ENCODE measurements at regions not wholly inside any gene's neighbourhood (a gene's known extent, or its start where the extent isn't known, plus 50 kb on each side); places are given as distances from the start of the nearest gene placed in this dataset.

DNA sequence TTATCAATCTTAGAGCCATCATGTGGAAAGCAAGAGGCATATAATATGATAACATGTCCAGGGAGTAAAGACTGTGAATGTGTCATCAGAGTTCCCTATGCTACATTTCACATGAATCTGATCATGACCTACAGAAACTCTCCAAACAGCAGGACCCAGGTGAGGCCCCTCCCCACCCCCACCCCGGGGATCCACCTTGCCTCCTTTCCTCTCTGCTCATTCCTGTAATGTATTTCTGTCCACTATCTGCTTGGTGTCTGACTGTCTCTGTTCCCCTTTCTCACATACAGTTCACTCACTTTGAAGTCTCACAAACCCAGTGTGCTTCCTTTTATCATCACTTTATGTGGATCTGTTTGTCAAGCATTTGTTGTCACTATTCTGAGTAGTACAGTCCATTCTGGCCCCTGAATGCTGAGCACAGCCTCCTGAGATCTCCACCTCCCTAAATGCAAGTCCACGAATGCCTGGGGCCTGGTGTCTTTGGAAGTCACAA lies 76.4 kb upstream of the SMARCA2 start:
- Histone ChIP-seq H3K27ac (ENCODE audit: low read depth, low read length) (no peak overlapping the region), H2AFZ (ENCODE audit: low read depth, low read length, severe bottlenecking) (no peak overlapping the region), H3K36me3 (ENCODE audit: low read length) (no peaks in the 10 kb centered on the region), H3K9me2 (replicated peaks; ENCODE audit: insufficient read depth, low read length) (no peaks in the 10 kb centered on the region), H3K9me3 (ENCODE audit: insufficient read depth, low read length) (no peaks in the 10 kb centered on the region), H4K20me1 (ENCODE audit: low read depth, low read length) (no peaks in the 10 kb centered on the region), H3K9ac (ENCODE audit: low read length) (no peak overlapping the region), H3K4me2 (ENCODE audit: low read depth, low read length, poor library complexity, severe bottlenecking) (no peak overlapping the region), H3F3A (ENCODE audit: insufficient read depth) (no peaks in the 10 kb centered on the region), H3K4me3 (ENCODE audit: insufficient read depth, low read length, poor library complexity, severe bottlenecking) (no peak overlapping the region), H3K79me2 (ENCODE audit: insufficient read depth, low read length) (no peaks in the 10 kb centered on the region), H3K27me3 (ENCODE audit: low read length) (no peaks in the 10 kb centered on the region)
- TF ChIP-seq, protein P1, sequence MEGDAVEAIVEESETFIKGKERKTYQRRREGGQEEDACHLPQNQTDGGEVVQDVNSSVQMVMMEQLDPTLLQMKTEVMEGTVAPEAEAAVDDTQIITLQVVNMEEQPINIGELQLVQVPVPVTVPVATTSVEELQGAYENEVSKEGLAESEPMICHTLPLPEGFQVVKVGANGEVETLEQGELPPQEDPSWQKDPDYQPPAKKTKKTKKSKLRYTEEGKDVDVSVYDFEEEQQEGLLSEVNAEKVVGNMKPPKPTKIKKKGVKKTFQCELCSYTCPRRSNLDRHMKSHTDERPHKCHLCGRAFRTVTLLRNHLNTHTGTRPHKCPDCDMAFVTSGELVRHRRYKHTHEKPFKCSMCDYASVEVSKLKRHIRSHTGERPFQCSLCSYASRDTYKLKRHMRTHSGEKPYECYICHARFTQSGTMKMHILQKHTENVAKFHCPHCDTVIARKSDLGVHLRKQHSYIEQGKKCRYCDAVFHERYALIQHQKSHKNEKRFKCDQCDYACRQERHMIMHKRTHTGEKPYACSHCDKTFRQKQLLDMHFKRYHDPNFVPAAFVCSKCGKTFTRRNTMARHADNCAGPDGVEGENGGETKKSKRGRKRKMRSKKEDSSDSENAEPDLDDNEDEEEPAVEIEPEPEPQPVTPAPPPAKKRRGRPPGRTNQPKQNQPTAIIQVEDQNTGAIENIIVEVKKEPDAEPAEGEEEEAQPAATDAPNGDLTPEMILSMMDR (IDR thresholded peaks at IDR 0.05; ENCODE audit: insufficient read depth, low read length, poor library complexity, severe bottlenecking): no peak
- TF ChIP-seq EZH2phosphoT487 (conservative IDR thresholded peaks at IDR 0.05; ENCODE audit: low read length): no peak

DNA sequence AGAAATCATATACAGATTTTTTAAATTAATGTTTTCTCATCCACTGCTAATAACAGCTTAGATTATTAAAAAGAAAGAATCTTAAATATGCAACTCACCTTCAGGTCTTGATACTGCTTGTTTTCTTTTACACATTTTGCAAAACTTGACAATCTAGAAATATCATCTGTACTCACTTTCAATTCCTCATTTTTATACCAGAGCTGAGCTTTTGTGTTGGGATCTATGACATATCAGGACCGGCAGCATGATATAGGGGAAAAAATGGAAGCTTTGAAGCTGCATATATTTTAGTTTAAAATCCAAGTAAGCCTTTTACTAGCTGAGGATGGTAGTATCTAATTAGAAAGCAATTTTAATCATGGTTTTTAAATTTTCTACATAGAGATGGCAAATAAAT lies 75.7 kb upstream of the SMARCA2 start:
- Histone ChIP-seq H3K9me3 (ENCODE audit: insufficient read depth, low read length) (no peaks in the 10 kb centered on the region), H3K79me2 (ENCODE audit: insufficient read depth, low read length) (no peaks in the 10 kb centered on the region), H3K9me2 (replicated peaks; ENCODE audit: insufficient read depth, low read length) (no peaks in the 10 kb centered on the region), H3K27me3 (ENCODE audit: low read length) (no peaks in the 10 kb centered on the region), H3K27ac (ENCODE audit: low read depth, low read length) (no peak overlapping the region), H3K4me3 (ENCODE audit: insufficient read depth, low read length, poor library complexity, severe bottlenecking) (no peak overlapping the region), H2AFZ (ENCODE audit: low read depth, low read length, severe bottlenecking) (no peak overlapping the region), H3K36me3 (ENCODE audit: low read length) (no peaks in the 10 kb centered on the region), H3K9ac (ENCODE audit: low read length) (no peak overlapping the region), H3F3A (ENCODE audit: insufficient read depth) (no peaks in the 10 kb centered on the region), H3K4me2 (ENCODE audit: low read depth, low read length, poor library complexity, severe bottlenecking) (no peak overlapping the region), H4K20me1 (ENCODE audit: low read depth, low read length) (no peaks in the 10 kb centered on the region)
- TF ChIP-seq, protein P1 (IDR thresholded peaks at IDR 0.05; ENCODE audit: insufficient read depth, low read length, poor library complexity, severe bottlenecking): no peak
- no peak for TF ChIP-seq EZH2phosphoT487 (conservative IDR thresholded peaks at IDR 0.05; ENCODE audit: low read length)

- no peak overlapping the region for H3K27ac ChIP-seq (ENCODE audit: low read depth, low read length)
- H3K36me3 ChIP-seq (ENCODE audit: low read length): no peaks in the 10 kb centered on the region
- no peaks in the 10 kb centered on the region for H3F3A ChIP-seq (ENCODE audit: insufficient read depth)
- no peaks in the 10 kb centered on the region for H4K20me1 ChIP-seq (ENCODE audit: low read depth, low read length)
- no peak overlapping the region for H2AFZ ChIP-seq (ENCODE audit: low read depth, low read length, severe bottlenecking)
- no peaks in the 10 kb centered on the region for H3K9me3 ChIP-seq (ENCODE audit: insufficient read depth, low read length)
- H3K4me2 ChIP-seq (ENCODE audit: low read depth, low read length, poor library complexity, severe bottlenecking): no peak overlapping the region
- no peak overlapping the region for H3K9ac ChIP-seq (ENCODE audit: low read length)
- H3K4me3 ChIP-seq (ENCODE audit: insufficient read depth, low read length, poor library complexity, severe bottlenecking): no peak overlapping the region
- H3K79me2 ChIP-seq (ENCODE audit: insufficient read depth, low read length): no peaks in the 10 kb centered on the region
- no peaks in the 10 kb centered on the region for H3K9me2 ChIP-seq (replicated peaks; ENCODE audit: insufficient read depth, low read length)
- TF ChIP-seq EZH2phosphoT487 (conservative IDR thresholded peaks at IDR 0.05; ENCODE audit: low read length): no peak
- TF ChIP-seq, protein P1 (IDR thresholded peaks at IDR 0.05; ENCODE audit: insufficient read depth, low read length, poor library complexity, severe bottlenecking): peak; percentile 78
- no peaks in the 10 kb centered on the region for H3K27me3 ChIP-seq (ENCODE audit: low read length)
Observed at GRCh38 chr9:1939926-1940368, 75.2 kb upstream of the SMARCA2 start.
